Fibroblast of upper back skin (primary cell): ENCODE measurements at regions not wholly inside any gene's neighbourhood (a gene's known extent, or its start where the extent isn't known, plus 50 kb on each side); places are given as distances from the start of the nearest gene placed in this dataset.

Experiments
- DNase-seq: peaks from one replicate; pipeline ENCODE4 v3.0.0-alpha.2; 2013

DNA sequence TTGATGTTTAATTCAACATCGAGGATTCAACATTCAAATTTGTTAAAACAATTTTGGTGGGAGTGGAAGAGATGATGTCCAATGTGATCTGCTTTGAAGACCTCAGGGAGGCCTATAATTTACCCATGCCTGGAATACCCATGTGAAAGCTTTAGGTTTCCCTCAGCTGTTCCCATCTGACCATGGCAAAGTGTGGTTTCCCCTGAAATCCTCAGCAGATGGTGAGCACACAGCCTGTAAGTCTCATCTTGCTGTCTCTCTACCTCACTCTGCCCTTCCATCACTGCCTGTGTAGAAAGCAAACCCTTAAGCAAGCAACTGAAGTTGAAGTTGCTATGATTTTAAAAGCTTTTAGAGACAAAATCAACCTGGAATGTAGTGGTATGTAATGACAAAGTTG, 80.1 kb upstream of the ATF3 start:
- DNase-seq: no peak

DNA sequence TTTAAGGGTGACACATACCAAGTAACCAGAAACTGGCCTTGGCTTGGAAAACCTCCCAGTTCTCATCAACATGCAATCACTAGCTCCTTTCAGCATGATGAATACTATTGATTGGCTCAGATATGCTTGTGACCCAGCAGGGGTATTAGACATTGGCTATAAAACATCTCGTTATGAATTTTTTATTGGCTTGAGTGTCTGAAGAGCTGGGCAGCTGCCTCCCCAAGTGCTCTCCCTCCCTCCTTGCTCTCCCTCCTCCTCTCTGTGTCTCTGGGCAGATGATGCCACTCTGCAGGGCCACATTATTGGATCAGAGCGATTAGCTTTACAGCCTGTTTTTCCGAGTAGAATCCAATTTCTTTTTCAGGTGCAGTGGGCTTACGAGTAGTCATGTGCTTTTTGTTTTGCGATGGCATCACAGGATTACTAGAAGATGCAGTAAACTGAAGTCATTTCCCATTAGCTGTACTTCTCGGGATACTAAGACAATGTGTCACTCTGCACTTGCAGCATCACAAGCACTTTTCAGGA, 79.3 kb upstream of the ATF3 start:
- peak; percentile 81 for DNase-seq

DNA sequence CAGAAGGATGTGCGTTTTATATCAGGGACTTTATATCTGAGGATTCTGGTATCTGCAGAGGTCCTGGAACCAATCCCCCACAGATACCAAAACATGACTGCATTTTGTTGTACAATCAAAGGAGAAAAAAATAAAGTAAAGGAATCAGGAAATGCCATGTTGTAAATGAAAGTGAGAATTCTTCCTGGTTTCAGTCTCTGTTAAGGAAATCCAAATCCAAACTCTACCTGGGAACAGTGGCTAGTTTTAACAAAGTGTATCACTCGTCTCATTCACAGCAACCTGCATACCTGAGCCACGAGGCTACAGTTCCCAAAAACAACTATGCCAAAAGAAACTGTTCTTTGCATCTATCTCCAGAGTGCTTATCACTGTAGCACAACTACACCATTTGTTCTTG, 77.3 kb upstream of the ATF3 start:
- no peak for DNase-seq

DNA sequence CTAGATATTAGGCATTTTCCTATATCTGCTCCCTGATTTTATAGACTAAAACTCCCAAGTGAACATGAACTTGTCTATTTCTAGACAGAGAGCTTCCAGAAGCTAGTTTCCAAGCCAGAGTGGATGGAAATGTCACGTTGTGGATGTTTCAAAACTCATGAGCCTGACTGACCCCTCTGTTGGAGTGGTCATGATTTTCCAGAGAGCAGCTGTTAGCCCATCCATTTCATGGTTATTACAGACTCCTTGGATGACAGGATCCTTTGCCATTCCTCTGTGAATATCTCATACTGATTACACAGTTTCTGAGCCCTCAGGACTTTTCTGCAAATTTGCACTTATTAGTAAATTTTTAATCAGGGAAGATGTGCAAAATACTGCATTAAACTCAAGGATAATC, 76.8 kb upstream of the ATF3 start:
- DNase-seq: no peak

DNA sequence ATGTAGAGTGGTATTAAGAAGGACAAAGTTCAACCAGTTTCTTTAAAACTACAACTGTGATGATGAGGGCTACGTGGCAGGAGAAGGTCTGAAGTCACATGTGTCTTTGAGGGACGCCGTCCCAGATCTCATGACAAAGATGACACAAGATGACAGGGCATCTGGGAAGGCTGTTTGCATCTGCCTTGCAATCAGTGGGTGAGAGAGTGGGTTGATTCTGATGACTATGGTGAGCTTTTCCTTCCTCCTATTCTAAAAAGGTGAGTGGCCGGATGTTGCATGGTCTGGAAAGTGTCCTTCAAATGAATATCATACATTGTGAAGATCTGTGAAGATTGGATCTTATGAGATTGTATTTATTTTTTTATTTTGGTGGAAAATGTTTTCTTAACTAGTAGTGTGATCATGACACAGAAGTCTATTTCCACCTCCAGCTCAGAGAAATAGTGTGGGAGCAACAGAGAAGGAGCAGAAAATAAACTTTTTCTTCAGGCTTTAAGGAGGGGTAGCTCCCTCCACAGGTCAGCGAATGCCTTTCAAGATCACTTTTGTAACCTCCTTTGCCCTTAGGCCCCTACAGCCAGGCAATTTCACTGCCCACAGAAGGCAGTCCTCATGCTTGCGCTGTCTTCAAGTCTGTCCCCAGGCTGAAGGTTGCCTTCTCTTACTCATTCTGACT, 76.0 kb upstream of the ATF3 start:
- DNase-seq: no peak

DNA sequence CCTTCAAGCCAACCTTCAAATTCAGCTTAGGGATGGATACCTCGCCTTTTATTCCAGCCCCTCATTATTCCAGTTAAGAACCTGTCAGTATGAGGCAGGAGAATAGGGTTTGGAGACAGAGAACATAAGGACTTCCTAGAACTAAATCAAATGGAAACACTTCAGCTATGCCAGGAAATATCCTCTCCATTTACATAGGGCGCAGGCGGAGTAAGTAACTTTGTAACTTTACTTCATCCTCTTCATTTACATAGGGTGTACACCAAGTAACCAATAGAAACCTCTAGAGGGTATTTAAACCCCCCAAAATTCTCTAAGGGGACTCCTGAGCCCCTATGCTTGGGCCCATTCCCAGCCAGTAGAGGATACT, 75.4 kb upstream of the ATF3 start:
- DNase-seq: no peak

DNA sequence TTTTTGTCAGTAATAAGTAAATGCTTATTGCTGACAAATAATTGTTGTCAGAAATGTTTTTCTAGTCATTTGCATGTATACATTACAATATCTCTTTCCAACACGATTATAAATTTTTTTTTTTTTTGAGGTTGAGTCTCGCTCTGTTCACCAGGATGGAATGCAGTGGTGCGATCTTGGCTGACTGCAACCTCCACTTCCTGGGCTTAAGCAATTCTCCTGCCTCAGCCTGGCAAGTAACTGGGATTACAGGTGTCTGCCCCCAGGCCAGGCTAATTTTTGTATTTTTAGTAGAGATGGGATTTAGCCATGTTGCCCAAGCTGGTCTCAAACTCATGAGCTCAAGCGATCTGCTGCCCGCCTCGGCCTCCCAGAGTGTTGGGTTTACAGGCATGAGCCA, 72.0 kb upstream of the ATF3 start:
- DNase-seq: no peak

DNA sequence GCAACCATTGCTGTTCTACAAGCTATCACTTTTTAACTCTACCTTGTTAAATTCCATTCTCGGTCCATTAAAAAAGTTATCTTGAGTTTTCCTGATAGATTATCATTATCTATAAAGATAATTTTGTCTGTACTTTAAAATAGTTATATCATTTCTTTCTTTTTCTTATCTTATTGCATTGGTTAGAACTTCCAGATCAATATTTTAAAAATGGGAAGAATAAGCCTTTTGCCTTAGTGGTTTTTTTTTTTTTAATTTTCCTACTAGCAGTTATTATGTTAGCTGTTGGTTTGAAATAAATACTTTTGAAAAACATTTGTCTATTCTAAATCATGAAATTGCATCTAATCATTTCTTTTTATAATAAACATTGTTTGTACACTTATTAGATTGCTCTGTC, 71.0 kb upstream of the ATF3 start:
- DNase-seq: no peak

DNA sequence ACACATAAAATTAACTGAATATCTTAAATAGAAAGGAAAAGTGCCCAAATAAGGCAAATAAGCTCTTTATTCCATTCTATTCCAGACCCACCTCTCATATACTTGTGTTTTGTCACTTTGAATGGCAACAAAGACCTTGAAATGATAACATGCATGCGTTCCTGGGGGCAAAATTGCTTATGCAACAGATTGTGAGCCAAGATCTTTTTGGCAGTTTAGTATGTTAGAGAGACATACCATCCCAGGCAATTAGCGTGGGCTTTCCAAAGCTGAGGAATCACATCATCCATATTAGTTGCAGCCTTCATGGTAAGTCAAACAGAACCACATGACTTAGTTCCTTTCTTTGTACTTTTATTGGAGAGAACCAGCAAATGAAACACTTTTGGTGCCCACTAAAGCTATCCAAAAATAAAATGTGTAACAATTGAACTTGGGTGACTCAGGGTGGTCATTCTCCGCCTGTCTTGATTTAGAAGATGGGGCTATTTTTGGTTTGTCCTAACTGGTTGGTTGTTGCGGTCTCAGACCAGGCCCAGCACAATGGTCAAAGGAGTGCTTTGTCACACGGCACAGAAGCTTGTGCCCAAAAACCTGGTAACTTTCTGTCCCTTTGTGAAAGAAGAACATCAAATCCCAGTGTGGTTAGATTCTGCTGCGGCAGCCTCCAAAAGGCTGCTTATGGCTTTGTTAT, 68.7 kb upstream of the ATF3 start:
- no peak for DNase-seq

DNA sequence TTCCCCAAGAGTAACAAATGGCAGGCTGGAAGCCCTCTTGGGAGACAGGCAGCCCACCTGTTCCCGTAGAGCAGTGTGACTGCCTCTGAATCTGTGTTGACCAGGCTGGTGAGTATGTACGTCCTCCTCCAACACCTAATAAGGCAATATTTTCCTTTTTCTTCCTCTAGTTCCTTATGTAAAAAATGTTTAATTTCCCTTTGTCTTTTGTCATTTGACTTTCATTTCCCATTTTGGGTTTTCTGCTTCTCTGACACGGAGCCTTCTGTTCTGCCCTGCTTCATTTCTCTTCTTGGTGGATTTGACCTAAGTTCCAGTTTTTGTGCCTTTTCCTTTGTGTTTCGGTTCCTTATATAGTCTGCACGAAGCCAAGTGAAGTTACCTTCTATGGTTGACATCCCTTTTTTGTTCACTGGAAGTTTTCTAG, 65.8 kb upstream of the ATF3 start:
- DNase-seq: no peak

DNA sequence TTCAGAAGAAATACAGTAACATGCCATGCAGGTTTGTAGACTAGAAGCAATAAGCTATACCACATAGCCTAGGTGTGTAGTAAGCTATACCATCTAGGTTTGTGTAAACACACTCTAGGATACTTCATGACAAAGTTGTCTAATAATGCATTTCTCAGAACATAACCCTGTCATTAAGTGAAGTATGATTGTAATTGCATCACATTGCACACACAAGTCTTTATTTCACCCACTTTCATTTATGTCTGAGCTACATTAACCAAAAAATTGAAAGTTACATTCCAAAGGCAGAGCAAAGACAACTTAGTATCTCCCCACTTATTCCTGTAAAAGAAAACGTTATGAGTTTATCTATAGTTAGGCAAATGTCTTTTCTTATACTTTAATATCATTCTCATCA, 64.5 kb upstream of the ATF3 start:
- DNase-seq: no peak

DNA sequence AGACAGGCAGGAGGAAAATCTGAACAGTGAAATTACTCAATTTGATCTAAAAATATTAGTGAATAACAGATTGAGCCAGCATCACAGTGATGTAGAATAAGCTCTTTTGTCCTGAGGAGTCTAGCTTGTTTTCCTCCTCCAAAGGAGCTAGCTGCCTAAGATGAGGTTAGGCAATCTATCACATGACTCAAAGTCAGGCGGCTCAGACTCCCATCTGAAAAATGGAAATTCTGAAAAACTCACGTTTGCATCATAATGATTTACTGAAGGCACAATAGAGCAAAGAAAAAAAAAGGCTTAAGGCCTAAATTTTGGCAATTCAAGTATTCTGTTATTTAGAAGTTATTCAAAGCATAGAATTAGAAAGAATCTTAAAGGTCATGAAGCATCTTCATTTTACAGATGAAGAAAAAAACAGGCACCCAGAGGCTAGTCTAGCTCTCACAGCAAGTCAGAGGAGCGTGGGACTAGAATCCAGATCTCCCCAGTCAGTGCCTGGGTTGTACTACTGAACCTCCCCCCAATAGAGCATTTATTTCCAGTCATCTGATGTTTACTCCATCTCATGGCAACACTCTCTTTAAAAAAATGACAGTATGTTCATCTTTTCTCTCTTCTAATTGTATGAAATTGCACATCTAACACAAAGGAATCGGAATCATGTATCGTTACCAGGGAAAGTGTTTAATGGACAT, 62.5 kb upstream of the ATF3 start:
- peak; percentile 40 for DNase-seq

DNA sequence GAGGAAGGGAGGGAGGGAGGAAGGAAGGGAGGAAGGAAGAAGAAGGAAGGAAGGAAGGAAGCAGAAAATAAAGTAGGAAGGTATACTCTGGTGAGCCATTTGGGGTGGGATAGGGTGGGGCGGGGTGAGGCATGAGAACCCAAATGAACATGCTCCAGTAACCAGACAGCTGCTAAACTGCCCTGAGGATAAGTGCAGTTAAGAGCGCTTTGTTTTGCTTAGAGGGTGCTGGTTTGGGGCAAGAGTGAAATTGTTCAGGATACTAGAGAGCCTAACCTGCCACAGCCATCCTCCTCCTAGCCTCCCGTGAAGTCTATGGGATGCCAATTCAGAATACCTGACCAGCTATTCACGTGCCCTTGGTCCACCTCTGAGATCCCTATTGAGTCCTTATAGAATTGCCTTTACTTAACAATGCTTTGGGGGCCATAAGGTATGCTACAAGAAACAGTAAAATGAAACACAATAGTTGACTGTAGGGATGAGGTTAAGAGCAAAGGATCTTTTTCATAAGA, 59.0 kb upstream of the ATF3 start:
- no peak for DNase-seq

DNA sequence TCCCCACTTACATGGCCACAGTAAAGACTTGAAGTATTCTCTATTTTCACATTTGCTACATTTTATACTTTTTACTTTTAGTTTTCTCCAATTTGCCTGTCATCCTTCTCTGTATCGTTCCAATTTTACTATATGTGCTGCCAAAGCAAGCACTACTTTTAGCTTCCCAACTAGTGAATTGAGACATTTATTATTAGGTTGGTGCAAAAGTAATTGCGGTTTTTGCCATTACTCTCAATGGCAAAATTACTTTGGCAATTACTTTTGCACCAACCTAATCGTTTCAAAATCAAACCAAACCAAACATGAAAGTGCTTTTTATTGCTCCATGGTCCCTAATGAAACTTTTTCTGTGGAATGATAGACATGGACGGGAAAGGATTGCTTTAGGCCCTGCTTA, 56.6 kb upstream of the ATF3 start:
- no peak for DNase-seq

DNA sequence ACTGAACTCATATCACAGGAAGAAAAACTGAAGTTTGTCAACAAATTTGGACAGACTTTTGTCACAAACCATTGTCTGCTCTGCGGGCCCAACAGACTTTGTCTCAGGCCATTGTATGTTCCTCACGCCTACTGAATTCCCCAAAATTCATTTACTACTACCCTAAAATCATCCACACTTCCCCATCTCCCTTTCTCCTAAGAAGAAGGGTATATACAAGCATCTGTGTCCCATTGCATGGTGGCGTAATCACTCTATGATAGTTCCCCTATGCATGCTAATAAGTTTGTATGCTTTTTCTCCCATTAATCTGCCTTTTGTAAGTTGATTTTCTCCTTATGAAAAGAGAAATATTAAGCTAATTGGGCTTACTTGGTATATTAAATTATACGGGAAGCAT, 54.9 kb upstream of the ATF3 start:
- no peak for DNase-seq

DNA sequence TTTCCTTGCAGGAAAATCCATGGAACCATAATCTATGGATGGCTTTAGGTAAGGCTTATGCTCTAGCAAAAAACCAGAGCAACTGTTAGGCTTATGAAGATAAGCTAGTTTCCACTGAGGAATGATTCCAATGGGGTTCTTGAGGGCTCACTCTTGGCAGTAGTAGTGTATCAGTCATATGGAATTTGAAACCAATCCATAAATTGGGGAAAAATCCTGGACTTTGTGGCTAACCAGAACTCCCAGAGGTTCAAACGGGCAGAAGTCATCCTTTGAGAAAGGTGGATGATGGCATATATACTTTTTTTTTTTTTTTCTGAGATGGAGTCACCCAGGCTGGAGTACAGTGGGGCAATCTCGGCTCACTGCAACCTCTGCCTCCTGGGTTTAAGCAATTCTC, 54.2 kb upstream of the ATF3 start:
- peak; percentile 71 for DNase-seq

DNA sequence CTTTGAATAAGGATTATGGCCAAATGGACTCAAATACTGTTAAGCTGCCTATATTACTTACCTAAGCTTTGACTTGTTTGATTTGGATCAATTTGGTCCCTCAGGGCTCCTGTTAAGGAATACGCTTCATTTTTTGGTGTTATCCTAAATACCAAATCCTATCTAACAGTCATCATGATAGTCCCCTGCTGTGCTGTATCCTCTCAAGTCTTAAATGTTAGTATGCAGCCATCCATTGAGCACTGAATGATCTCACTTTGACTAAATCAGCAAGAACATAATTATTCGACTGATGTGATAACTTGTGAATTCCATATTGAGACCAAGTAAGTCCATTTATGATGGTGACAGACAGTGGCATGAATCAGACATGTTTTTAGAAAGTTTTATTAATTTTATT, 53.1 kb upstream of the ATF3 start:
- DNase-seq: no peak

DNA sequence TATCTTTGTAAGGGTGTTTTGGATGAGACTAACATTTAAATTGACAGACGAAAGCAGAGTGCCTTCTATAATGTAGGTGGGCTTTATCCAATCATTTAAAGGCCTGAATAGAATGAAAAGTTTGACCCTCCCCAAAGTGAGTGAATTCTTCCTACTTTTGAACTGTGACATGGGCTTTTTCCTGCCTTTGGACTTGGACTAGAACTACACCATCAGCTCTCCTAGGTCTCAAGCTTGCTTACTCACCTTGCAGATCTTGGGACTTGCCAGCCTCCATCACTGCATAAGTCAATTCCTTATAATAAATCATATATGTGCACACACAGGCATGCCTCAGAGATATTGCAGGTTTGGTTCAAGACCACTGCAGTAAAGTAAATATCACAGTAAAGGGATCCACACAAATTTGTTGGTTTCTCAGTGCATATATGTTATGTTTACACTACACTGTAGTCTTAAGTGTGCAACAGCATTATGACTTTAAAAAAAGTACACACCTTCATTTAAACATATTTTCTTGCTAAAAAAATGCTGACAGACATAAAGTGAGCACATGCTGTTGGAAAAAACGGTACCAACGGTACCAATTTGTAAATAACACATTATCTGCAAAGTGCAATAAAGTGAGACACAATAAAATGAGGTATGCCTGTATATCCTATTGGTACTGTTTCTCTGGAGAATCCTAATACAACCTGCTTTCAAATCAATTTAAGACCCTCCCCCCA, 51.6 kb upstream of the ATF3 start:
- DNase-seq: no peak

DNA sequence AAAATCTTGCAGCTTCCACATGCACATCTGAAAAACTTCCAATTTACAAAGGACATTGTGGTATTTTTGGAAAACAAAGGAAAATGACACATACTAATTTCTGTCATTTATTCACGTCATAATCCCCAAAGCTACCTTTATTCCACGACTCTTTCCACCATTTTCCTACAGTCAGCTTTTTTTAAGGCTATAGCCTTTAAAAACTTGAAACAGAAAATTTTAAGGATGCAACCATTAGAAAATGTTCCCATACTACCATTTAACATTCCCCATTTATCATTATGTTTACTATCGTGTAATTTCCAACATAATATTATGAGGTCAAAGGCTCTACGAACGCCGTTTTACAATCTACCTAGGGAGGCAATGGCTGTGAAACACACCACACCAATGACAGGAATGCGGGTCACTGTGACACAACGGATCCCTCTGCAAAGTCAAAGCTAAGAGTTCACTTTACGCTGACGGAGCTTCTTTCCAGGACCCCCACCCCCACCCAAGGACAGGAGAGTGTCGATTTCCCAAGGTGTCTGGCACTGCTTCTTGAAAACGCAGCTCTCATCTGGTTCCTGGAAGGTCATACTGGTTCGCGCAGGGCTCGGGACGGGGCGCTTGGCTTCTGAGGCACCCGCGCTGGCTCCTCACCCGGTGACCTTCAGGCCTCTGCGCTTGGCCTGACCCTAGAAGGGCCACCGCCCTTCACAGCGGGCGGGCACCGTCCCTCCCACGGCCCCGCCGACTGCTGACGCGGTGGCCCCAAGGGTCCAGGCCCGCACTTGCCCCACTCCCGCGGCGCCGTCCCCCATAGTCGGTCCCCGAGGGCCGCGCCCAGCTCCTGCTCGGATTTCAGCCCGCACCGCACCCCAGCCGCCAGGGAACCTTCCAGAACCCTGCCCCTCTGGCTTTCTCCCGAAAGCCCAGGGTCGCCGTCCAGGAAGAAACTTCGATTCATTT, 50.5 kb upstream of the ATF3 start:
- peak; percentile 21 for DNase-seq

DNA sequence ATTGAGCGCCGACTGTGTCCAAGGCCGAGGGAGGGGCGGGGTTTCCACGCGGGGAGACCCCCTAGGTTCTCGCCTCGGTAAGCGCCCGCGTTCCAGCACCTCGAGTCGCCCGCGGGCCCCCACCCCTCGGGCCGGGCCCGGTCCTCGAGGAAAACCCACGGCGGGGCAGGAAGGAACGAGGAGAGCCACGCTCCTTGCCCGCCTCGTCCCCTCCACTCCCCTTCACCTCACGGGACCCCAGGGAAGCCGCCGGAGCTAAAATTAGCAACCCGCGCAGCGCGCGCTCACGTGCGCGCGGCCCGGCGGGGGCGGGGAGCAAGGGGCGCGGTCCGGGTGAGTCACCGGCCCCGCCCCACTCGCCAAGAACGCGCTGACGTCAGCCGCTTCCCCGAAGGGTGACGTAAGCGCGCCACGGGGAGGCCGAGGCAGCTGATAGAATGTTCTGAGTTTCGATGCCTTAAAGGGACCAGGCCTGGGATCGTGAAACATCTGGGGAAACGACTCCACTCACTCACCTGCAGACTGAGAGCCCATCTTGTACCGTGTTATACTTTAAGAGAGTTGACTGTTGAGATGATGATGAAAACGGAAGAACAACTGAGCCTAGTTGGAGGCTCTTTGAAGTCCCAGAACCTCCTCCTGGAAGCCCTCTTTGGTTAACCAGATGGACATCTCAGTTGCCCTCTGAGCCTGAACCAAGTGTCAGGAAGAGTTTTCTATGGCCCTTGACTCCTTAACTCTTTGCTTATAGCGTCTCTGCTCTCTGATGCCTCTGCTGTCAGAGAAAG, 49.7 kb upstream of the ATF3 start:
- peak; percentile 90 for DNase-seq
